Inflammatory macrophage treated with lipopolysaccharide for 4 hours (primary cell): ENCODE measurements at regions not wholly inside any gene's neighbourhood (a gene's known extent, or its start where the extent isn't known, plus 50 kb on each side); places are given as distances from the start of the nearest gene placed in this dataset.

ENCODE experiments used
- DNase-seq: peaks from one replicate; pipeline ENCODE4 v3.0.0-alpha.2; 2020

DNA sequence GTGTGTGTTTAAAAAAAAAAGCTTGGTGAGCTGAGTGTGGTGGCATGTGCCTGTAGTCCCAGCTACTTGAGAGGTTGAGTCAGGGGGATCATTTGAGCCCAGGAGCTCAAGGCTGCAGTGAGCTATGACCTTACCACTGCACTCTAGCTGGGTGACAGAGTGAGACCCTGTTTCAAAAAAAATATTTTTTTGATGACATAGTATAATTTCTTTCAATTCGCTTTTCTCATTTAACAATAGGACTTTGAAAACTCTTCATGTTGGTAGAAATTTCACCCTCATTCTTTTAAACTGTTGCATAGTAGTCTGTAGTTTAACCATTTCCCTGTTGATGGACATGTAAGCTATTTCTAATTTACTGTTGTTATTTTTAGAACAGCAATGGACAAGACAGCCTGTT lies 55.7 kb upstream of the EXOC6 start:
- DNase-seq = no peak
